CD14-positive monocyte (primary cell): ENCODE measurements at regions not wholly inside any gene's neighbourhood (a gene's known extent, or its start where the extent isn't known, plus 50 kb on each side); places are given as distances from the start of the nearest gene placed in this dataset.

Experiments used
- DNase-seq, 3 donors: peaks; one replicate each; pipeline ENCODE4 v3.0.0-alpha.2; 2011 to 2022
- H2AFZ ChIP-seq: 2 replicates; pipeline ENCODE4 v1.6.0; 2012; ENCODE audit warnings: mild to moderate bottlenecking, low read depth, low read length, inconsistent platforms; ENCODE audit not compliant: insufficient read depth, poor library complexity, severe bottlenecking
- H3K27ac ChIP-seq, 2 donors: 1 replicate in 1 of 2; 2 replicates in 1 of 2; pipeline ENCODE4 v1.5.1; 2012 to 2013; ENCODE audit warnings: low read length in 2 of 2, control low read depth in 1 of 2, inconsistent platforms in 1 of 2, low read depth in 1 of 2, mild to moderate bottlenecking in 1 of 2
- H3K27me3 ChIP-seq, 2 donors: one replicate each; pipeline versions ENCODE4 v1.6.0 to v1.6.1; 2011 to 2013; ENCODE audit warnings: low read length in 2 of 2; ENCODE audit not compliant: control insufficient read depth in 2 of 2, insufficient read depth in 2 of 2
- H3K36me3 ChIP-seq, 2 donors: replicated peaks in 1 of 2; 1 replicate in 1 of 2; 2 replicates in 1 of 2; pipeline versions ENCODE4 v1.5.1 to v1.6.1; 2012 to 2013; ENCODE audit warnings: low read length in 2 of 2, control low read depth in 1 of 2, inconsistent platforms in 1 of 2, mild to moderate bottlenecking in 1 of 2; ENCODE audit not compliant: insufficient read depth in 2 of 2, control insufficient read depth in 1 of 2
- H3K4me1 ChIP-seq, 2 donors: 1 replicate in 1 of 2; 2 replicates in 1 of 2; pipeline versions ENCODE4 v1.5.1 to v1.6.1; 2012 to 2013; ENCODE audit warnings: low read length in 2 of 2, control low read depth in 1 of 2, inconsistent platforms in 1 of 2, mild to moderate bottlenecking in 1 of 2, moderate library complexity in 1 of 2; ENCODE audit not compliant: insufficient read depth in 2 of 2, control insufficient read depth in 1 of 2
- H3K4me2 ChIP-seq: replicated peaks from 2 replicates; pipeline ENCODE3; 2012; ENCODE audit warnings: low read length, moderate library complexity, mild to moderate bottlenecking; ENCODE audit not compliant: poor library complexity, severe bottlenecking; ENCODE audit errors: extremely low read depth
- H3K4me3 ChIP-seq, 3 experiments: fragments of 200-600 bp in 1 of 3; sonication (generic) in 1 of 3; replicated peaks in 1 of 3; 1 replicate in 2 of 3; 2 replicates in 1 of 3; pipeline ENCODE4 v1.5.1; 2011 to 2013; ENCODE audit warnings: low read length in 3 of 3, mild to moderate bottlenecking in 3 of 3, control low read depth in 2 of 3, low read depth in 2 of 3, inconsistent platforms in 1 of 3, moderate library complexity in 1 of 3
- H3K79me2 ChIP-seq: 2 replicates; pipeline ENCODE4 v1.6.0; 2012; ENCODE audit warnings: mild to moderate bottlenecking, control low read depth, inconsistent platforms, low read length, moderate library complexity; ENCODE audit not compliant: insufficient read depth
- H3K9ac ChIP-seq: 2 replicates; pipeline ENCODE4 v1.6.0; 2017; ENCODE audit warnings: low read length, mild to moderate bottlenecking; ENCODE audit not compliant: insufficient read depth, poor library complexity, severe bottlenecking
- H3K9me3 ChIP-seq, 2 donors: replicated peaks in 1 of 2; 1 replicate in 1 of 2; 2 replicates in 1 of 2; pipeline versions ENCODE4 v1.5.1 to v1.6.1; 2012 to 2013; ENCODE audit warnings: low read length in 2 of 2, control low read depth in 1 of 2; ENCODE audit not compliant: control insufficient read depth in 1 of 2, insufficient read depth in 1 of 2
- H4K20me1 ChIP-seq: 2 replicates; pipeline ENCODE4 v1.6.0; 2012; ENCODE audit warnings: mild to moderate bottlenecking, low read length, control low read depth, moderate library complexity; ENCODE audit not compliant: insufficient read depth
- H3K27ac Mint-ChIP-seq, 7 donors: one replicate each; pipeline ENCODE4 v1.8.0; 2020; ENCODE audit warnings: mild to moderate bottlenecking in 7 of 7, mixed read lengths in 7 of 7, moderate library complexity in 6 of 7, inconsistent platforms in 2 of 7
- H3K27me3 Mint-ChIP-seq, 3 donors: one replicate each; pipeline ENCODE4 v1.8.0; 2021 to 2022; ENCODE audit warnings: low read depth in 3 of 3, mild to moderate bottlenecking in 3 of 3, mixed read lengths in 3 of 3, moderate library complexity in 3 of 3, inconsistent platforms in 1 of 3
- H3K36me3 Mint-ChIP-seq, 2 donors: one replicate each; pipeline ENCODE4 v1.8.0; 2020; ENCODE audit warnings: mixed read lengths in 2 of 2, inconsistent platforms in 1 of 2, mild to moderate bottlenecking in 1 of 2
- H3K4me1 Mint-ChIP-seq: one replicate; pipeline ENCODE4 v1.8.0; 2020; ENCODE audit warnings: mild to moderate bottlenecking, mixed read lengths
- H3K4me3 Mint-ChIP-seq, 2 donors: one replicate each; pipeline ENCODE4 v1.8.0; 2020; ENCODE audit warnings: mild to moderate bottlenecking in 2 of 2, mixed read lengths in 2 of 2, moderate library complexity in 1 of 2
- H3K9me3 Mint-ChIP-seq, 7 donors: one replicate each; pipeline ENCODE4 v1.8.0; 2020 to 2022; ENCODE audit warnings: mixed read lengths in 7 of 7, mild to moderate bottlenecking in 6 of 7, moderate library complexity in 6 of 7, inconsistent platforms in 2 of 7
- CTCF ChIP-seq: fragments of 200-600 bp; IDR thresholded peaks from one replicate; pipeline ENCODE4 v1.8.0; 2022; ENCODE audit warnings: antibody characterized with exemption, mild to moderate bottlenecking
- WGBS: methylation state at CpG from one replicate; pipeline ENCODE4 v1.1.5; 2013; ENCODE audit warnings: missing lambda C conversion rate; ENCODE audit not compliant: insufficient coverage; 5-methylcytosine and 5-hydroxymethylcytosine counted together
- intact Hi-C, 2 donors: fragments of 100-400 bp; cut with micrococcal nuclease; formaldehyde crosslinking; loops; one replicate each; pipeline versions ENCODE4 v1.15.0 to v1.15.1; 2023

DNA sequence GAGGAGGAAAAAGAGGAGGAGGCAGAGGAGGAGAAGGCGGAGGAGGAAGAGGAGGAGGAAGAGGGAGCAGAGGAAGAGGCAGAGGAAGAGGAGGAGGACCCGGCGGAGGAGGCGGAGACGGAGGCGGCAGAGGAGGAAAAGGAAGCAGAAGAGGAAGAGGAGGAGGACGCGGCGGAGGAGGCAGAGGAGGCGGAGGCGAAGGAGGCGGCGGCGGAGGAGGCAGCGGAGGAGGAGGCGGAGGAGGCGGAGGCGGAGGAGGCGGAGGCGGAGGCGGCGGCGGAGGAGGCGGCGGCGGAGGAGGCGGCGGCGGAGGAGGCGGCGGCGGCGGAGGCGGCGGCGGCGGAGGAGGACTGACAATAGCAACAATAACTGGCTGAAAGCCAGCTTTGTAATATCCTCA is 616.6 kb downstream of the TBC1D22A start:
- Mint-ChIP-seq H3K27ac (no peak overlapping the region), H3K4me3 (no peak overlapping the region), H3K27me3 (peaks cover 2 to 5% (median 2%) of the 10 kb centered on the region in 3 donors), H3K9me3 (peaks cover 2 to 15% (median 13%) of the 10 kb centered on the region in 7 donors), H3K4me1 (no peaks in the 10 kb centered on the region), H3K36me3 (no peaks in the 10 kb centered on the region)
- Histone ChIP-seq H3K4me2 (no peak overlapping the region), H3K9ac (no peak overlapping the region), H2AFZ (no peak overlapping the region), H3K36me3 (no peaks in the 10 kb centered on the region), H4K20me1 (no peaks in the 10 kb centered on the region), H3K4me3 (no peak overlapping the region), H3K9me3 (peaks cover 7 to 12% of the 10 kb centered on the region in 2 donors), H3K27me3 (no peaks in the 10 kb centered on the region), H3K4me1 (no peaks in the 10 kb centered on the region), H3K79me2 (no peaks in the 10 kb centered on the region), H3K27ac (no peak overlapping the region)
- 96% methylated on average over 9 of the region's 37 CpGs for WGBS
- intact Hi-C loops = no loop called here
- no peak for DNase-seq
- no peak for TF ChIP-seq CTCF

GRCh38 chr22:47377926-47378560 is 615.6 kb downstream of the TBC1D22A start:
- Mint-ChIP-seq H3K4me1 (no peaks in the 10 kb centered on the region), H3K9me3 (peaks cover 2 to 15% (median 13%) of the 10 kb centered on the region in 7 donors), H3K36me3 (no peaks in the 10 kb centered on the region), H3K27me3 (peaks cover 2 to 4% (median 4%) of the 10 kb centered on the region in 3 donors), H3K27ac (peak overlapping the region in 1 of 7 donors; percentile 46), H3K4me3 (no peak overlapping the region)
- H4K20me1 ChIP-seq = no peaks in the 10 kb centered on the region
- intact Hi-C loops = no loop called here
- H3K4me2 ChIP-seq = no peak overlapping the region
- H3K4me1 ChIP-seq = no peaks in the 10 kb centered on the region
- H3K9ac ChIP-seq = no peak overlapping the region
- no peak for TF ChIP-seq CTCF
- peaks cover 7 to 12% of the 10 kb centered on the region in 2 donors for H3K9me3 ChIP-seq
- H3K4me3 ChIP-seq = no peak overlapping the region
- H3K36me3 ChIP-seq = no peaks in the 10 kb centered on the region
- H3K27ac ChIP-seq = no peak overlapping the region
- H2AFZ ChIP-seq = no peak overlapping the region
- no peak for DNase-seq
- H3K79me2 ChIP-seq = no peaks in the 10 kb centered on the region
- no peaks in the 10 kb centered on the region for H3K27me3 ChIP-seq
- WGBS = 80% methylated on average over 4 of the region's 5 CpGs
